SU-DHL-6 (cell line): ENCODE measurements at regions not wholly inside any gene's neighbourhood (a gene's known extent, or its start where the extent isn't known, plus 50 kb on each side); places are given as distances from the start of the nearest gene placed in this dataset.

ENCODE experiments used
- H2AFZ ChIP-seq: fragments of 200-600 bp; sonication (generic); 2 replicates; pipeline ENCODE4 v1.6.1; 2014; ENCODE audit warnings: low read depth, mild to moderate bottlenecking, moderate library complexity, mixed read lengths, antibody characterized with exemption, low read length; ENCODE audit not compliant: severe bottlenecking
- H3F3A ChIP-seq: fragments of 200-600 bp; shearing (Covaris generic); 2 replicates; pipeline ENCODE4 v1.6.0; 2016; ENCODE audit warnings: antibody characterized with exemption, mild to moderate bottlenecking; ENCODE audit not compliant: insufficient read depth
- H3K27ac ChIP-seq: fragments of 200-600 bp; sonication (generic); 2 replicates; pipeline ENCODE4 v1.5.1; 2016; ENCODE audit warnings: low read depth, mild to moderate bottlenecking, low read length, moderate library complexity, mixed read lengths
- H3K27me3 ChIP-seq: fragments of 200-600 bp; sonication (generic), shearing (Covaris generic); 2 replicates; pipeline ENCODE4 v1.6.0; 2014; ENCODE audit warnings: mild to moderate bottlenecking, low read length
- H3K36me3 ChIP-seq: fragments of 200-600 bp; sonication (generic); 2 replicates; pipeline ENCODE4 v1.6.1; 2014; ENCODE audit warnings: mild to moderate bottlenecking, low read length, mixed read lengths
- H3K4me2 ChIP-seq: fragments of 300-600, 200-600 bp; shearing (Covaris generic), sonication (generic); 2 replicates; pipeline ENCODE4 v1.6.0; 2014; ENCODE audit warnings: low read length, low read depth, mild to moderate bottlenecking; ENCODE audit not compliant: poor library complexity, severe bottlenecking
- H3K4me3 ChIP-seq: fragments of 200-600 bp; sonication (generic); 2 replicates; pipeline ENCODE4 v1.5.1; 2014; ENCODE audit warnings: antibody characterized with exemption, low read length, mild to moderate bottlenecking, mixed read lengths; ENCODE audit not compliant: insufficient read depth, poor library complexity, severe bottlenecking
- H3K79me2 ChIP-seq: fragments of 200-600 bp; sonication (generic); 2 replicates; pipeline ENCODE4 v1.6.1; 2014; ENCODE audit warnings: mild to moderate bottlenecking, low read length, moderate library complexity; ENCODE audit not compliant: insufficient read depth
- H3K9ac ChIP-seq: fragments of 200-600 bp; sonication (generic); 2 replicates; pipeline ENCODE4 v1.7.0; 2014; ENCODE audit warnings: mild to moderate bottlenecking, low read length
- H3K9me2 ChIP-seq: fragments of 200-600 bp; sonication (generic); replicated peaks from 2 replicates; pipeline ENCODE4 v1.6.1; 2014; ENCODE audit warnings: low read length; ENCODE audit not compliant: insufficient read depth
- H3K9me3 ChIP-seq: fragments of 200-600 bp; sonication (generic); 2 replicates; pipeline ENCODE4 v1.6.1; 2014; ENCODE audit warnings: low read length, mixed read lengths; ENCODE audit not compliant: insufficient read depth
- H4K20me1 ChIP-seq: fragments of 200-600 bp; sonication (generic); 2 replicates; pipeline ENCODE4 v1.6.1; 2014; ENCODE audit warnings: low read depth, mild to moderate bottlenecking, antibody characterized with exemption, low read length, moderate library complexity, mixed read lengths
- EZH2phosphoT487 ChIP-seq: fragments of 200-600 bp; sonication (generic), shearing (Covaris generic); conservative IDR thresholded peaks from 2 replicates; pipeline ENCODE4 v1.6.1; 2018; ENCODE audit warnings: mild to moderate bottlenecking, antibody characterized with exemption, low read length, moderate library complexity, mixed read lengths
- TF ChIP-seq, protein P1 (sequence below): fragments of 200-600 bp; sonication (generic); IDR thresholded peaks from one replicate; pipeline ENCODE4 v1.5.1; 2017; ENCODE audit warnings: antibody characterized with exemption, mild to moderate bottlenecking, low read length, moderate library complexity; ENCODE audit not compliant: insufficient read depth, poor library complexity, severe bottlenecking

DNA sequence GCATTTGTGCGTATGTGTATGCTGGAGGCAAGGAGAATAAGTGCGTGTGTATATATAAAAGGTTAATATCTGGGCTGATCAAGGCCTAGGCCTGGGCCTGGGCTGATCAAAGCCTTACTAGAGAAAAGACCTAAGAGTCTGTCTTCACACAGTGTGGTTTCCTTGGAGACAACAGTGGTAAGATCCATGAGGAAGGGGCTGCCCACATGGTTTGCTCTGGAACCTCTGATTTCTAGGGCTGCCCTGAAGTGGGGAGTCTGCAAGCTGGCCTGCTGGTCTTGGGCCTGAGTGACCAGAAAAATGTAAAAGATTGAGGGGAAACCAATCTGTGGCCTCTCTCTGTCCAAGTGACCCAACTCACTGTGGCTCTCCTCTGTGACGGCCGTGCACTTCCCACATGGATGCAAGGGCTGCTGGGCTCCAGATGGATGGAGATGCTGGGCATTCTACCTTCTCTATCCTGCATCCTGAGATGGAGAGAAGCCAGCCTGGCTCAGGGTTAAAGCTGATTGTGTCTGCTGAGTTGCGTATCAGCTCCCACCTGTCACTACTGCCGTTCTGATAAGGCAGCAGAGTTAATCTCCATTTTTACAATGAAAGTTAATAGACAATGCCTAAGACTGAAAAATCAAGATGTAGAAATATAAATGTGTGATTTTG lies 90.3 kb upstream of the NXT1 start:
- Histone ChIP-seq H3K9me3 (no peaks in the 10 kb centered on the region), H3K27me3 (no peaks in the 10 kb centered on the region), H3K27ac (no peak overlapping the region), H3K4me2 (no peak overlapping the region), H2AFZ (no peak overlapping the region), H3K9ac (no peak overlapping the region), H3K9me2 (no peaks in the 10 kb centered on the region), H3K36me3 (no peaks in the 10 kb centered on the region), H3K4me3 (no peak overlapping the region), H3F3A (no peaks in the 10 kb centered on the region), H4K20me1 (no peaks in the 10 kb centered on the region), H3K79me2 (no peaks in the 10 kb centered on the region)
- TF ChIP-seq EZH2phosphoT487 = no peak
- TF ChIP-seq, protein P1, sequence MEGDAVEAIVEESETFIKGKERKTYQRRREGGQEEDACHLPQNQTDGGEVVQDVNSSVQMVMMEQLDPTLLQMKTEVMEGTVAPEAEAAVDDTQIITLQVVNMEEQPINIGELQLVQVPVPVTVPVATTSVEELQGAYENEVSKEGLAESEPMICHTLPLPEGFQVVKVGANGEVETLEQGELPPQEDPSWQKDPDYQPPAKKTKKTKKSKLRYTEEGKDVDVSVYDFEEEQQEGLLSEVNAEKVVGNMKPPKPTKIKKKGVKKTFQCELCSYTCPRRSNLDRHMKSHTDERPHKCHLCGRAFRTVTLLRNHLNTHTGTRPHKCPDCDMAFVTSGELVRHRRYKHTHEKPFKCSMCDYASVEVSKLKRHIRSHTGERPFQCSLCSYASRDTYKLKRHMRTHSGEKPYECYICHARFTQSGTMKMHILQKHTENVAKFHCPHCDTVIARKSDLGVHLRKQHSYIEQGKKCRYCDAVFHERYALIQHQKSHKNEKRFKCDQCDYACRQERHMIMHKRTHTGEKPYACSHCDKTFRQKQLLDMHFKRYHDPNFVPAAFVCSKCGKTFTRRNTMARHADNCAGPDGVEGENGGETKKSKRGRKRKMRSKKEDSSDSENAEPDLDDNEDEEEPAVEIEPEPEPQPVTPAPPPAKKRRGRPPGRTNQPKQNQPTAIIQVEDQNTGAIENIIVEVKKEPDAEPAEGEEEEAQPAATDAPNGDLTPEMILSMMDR = no peak

DNA sequence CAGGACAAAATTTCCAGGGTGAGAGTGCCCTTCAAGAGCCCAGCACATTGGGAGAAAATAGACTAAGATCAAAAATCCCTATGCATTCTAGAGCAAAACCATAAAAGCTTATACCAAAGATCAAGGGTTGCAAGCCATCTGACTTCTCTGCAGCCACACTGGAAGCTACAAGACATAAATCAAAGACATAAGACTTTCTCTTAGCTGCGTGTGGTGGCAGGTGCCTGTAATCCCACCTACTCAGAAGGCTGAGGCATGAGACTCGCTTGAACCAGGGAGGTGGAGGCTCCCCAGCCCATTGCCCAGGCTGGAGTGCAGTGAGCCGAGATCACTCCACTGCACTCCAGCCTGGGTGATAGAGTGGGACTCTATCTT lies 91.9 kb upstream of the NXT1 start:
- no peaks in the 10 kb centered on the region for H3K36me3 ChIP-seq
- H3K79me2 ChIP-seq = no peaks in the 10 kb centered on the region
- TF ChIP-seq, protein P1 = no peak
- no peaks in the 10 kb centered on the region for H3K9me2 ChIP-seq
- H3K4me2 ChIP-seq = no peak overlapping the region
- no peak overlapping the region for H3K4me3 ChIP-seq
- no peaks in the 10 kb centered on the region for H3F3A ChIP-seq
- no peak overlapping the region for H3K9ac ChIP-seq
- no peaks in the 10 kb centered on the region for H4K20me1 ChIP-seq
- H3K27ac ChIP-seq = no peak overlapping the region
- H2AFZ ChIP-seq = no peak overlapping the region
- H3K27me3 ChIP-seq = no peaks in the 10 kb centered on the region
- no peaks in the 10 kb centered on the region for H3K9me3 ChIP-seq

DNA sequence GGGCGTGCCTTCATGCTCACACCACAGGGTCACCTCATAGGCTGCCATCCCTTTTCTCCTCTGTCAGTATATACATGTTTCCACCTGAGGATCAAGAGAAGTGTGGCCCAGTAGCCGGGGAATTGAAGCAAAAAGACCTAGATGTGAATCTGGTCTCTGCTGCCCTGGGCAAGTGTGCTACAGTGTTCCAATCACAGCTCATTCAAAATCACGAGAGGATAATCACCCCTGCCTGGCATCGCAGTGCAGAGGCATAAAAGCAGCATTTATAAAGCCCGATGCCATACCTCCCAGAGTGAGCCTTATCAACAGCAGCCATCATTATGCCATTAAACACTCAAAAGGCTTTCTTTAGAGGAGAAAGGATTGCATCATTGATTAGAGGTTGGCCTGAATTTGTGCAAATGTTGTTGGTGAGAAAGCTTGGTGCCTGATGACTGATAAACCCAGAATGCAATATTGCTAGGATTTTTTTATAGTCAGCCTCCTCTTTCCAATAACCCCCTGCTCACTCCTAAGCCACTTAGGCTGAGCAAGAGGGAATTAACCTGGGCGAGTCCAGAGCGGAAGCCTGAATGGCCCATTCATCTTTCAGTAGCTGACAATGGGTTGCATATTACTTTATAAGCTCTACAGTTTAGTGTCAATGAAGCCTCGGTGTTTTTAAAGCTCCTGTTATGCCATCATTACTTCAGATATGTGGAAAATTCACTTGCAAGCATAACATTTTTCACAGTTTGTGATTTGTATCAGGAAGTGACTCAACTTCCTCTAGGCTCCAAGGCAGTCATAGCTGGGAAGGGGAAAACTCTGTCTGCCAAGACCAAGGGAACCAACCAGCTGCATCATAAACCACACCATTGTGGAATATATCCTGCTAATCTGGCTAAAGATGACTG lies 92.5 kb upstream of the NXT1 start:
- Histone ChIP-seq H3K79me2 (no peaks in the 10 kb centered on the region), H4K20me1 (no peaks in the 10 kb centered on the region), H3K27ac (no peak overlapping the region), H3K9me3 (no peaks in the 10 kb centered on the region), H3K9me2 (no peaks in the 10 kb centered on the region), H2AFZ (no peak overlapping the region), H3K4me3 (no peak overlapping the region), H3K36me3 (no peaks in the 10 kb centered on the region), H3K4me2 (no peak overlapping the region), H3K27me3 (no peaks in the 10 kb centered on the region), H3F3A (no peaks in the 10 kb centered on the region), H3K9ac (no peak overlapping the region)
- TF ChIP-seq, protein P1 = no peak
- TF ChIP-seq EZH2phosphoT487 = no peak
